D721Med (cell line): ENCODE measurements at regions not wholly inside any gene's neighbourhood (a gene's known extent, or its start where the extent isn't known, plus 50 kb on each side); places are given as distances from the start of the nearest gene placed in this dataset.

Source experiments
- DNase-seq: peaks from one replicate; pipeline ENCODE4 v3.0.0; 2011; ENCODE audit warnings: low spot score; ENCODE audit not compliant: insufficient read length
- FAIRE-seq: peaks from 2 replicates; lab custom pipeline; 2011; peaks lifted over from hg19 to GRCh38; lab: Jason Lieb, UNC
- TF ChIP-seq, protein P1 (sequence below): IDR thresholded peaks from 2 replicates; pipeline ENCODE4 v1.5.1; 2012; ENCODE audit warnings: mild to moderate bottlenecking, control low read depth; ENCODE audit not compliant: insufficient read depth; ENCODE audit errors: missing control alignments

DNA sequence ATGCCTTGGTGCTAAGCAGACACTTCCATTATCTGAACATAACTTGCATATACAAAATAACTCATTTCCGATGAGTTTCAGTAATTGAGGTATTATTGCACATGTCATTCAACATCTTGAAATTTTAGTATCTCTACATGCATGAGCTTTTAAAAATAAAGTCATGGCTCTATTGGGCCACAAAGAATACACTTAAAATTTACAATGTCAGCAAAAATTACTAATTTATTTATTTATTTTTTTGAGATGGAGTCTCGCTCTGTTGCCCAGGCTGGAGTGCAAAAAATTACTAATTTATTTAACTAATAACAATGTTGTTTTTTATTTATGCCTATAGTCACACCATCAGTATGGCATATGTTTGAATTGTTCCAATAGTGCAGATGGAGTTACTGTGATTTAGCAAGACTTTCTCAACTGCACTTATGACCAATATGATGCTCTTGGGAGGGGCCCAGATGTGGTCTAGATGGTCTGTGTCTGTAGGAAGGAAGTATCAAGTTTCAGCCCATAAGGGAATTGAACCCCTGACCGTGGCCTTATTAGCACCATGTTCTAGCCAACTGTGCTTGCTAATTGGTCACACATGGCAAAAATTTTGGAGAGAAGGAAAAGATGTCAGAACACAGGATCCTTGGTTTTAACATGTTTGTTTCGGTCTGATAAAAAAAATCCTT lies 370.7 kb upstream of the TSHZ2 start:
- DNase-seq, result no peak
- TF ChIP-seq, protein P1, sequence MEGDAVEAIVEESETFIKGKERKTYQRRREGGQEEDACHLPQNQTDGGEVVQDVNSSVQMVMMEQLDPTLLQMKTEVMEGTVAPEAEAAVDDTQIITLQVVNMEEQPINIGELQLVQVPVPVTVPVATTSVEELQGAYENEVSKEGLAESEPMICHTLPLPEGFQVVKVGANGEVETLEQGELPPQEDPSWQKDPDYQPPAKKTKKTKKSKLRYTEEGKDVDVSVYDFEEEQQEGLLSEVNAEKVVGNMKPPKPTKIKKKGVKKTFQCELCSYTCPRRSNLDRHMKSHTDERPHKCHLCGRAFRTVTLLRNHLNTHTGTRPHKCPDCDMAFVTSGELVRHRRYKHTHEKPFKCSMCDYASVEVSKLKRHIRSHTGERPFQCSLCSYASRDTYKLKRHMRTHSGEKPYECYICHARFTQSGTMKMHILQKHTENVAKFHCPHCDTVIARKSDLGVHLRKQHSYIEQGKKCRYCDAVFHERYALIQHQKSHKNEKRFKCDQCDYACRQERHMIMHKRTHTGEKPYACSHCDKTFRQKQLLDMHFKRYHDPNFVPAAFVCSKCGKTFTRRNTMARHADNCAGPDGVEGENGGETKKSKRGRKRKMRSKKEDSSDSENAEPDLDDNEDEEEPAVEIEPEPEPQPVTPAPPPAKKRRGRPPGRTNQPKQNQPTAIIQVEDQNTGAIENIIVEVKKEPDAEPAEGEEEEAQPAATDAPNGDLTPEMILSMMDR, result no peak
- no peak for FAIRE-seq

DNA sequence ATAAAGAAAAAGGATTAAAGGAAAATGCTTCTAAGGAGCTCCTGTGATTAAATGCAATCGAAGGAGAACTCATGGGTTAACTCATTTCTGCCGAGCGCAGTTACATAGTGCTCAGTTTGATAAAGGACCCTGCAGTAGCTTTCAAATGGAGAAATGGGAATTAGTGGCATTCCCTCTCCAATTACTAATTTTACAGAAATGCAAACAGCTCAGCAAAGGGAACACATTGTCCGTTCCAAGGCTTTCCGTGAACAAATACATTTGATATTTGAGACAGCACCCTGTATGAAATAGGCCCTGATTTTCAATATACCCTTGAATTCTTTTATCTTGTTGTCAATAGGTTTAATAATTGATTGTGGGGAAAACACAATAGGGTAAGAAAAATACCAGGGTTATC lies 375.9 kb upstream of the TSHZ2 start:
- DNase-seq, result no peak
- no peak for FAIRE-seq
- TF ChIP-seq, protein P1, result no peak

DNA sequence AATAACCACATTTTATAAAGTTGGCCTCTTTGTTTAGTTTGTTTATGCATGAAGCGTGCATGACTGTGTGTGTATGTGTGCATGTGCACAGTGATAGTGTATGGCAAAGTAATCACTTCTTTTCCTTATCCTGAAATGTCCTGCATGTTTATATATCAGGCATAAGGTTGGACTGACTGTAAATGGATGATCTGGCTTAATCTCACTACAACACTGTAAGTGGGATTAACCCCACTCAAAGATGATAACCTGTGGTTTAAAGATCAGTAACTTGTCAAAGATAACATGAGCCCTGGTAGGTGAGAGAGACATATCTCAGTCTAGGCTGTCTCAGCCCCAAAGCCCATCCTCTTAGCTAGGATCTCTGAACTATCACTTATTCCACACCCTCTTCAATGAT lies 376.6 kb upstream of the TSHZ2 start:
- TF ChIP-seq, protein P1, result no peak
- DNase-seq, result no peak
- no peak for FAIRE-seq

DNA sequence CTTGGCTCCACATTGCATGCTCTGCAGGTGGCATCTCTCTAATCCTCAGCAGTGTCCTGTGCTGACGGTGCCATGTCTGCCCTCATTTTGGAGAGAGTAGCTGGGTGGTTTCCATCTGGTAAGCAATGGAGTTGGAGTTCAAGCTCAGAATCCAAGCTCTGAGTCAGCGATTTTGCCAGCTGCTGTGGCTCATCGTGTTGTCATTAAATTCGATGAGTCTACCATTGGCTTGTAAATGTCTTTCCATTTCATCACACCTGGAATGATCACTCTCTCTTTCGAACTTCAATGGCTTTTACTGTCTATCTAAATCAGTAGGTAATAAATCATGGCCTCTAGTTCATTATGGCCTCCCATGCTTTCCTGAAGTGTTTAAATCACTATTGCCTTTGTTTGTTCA lies 378.5 kb upstream of the TSHZ2 start:
- no peak for FAIRE-seq
- TF ChIP-seq, protein P1, result no peak
- DNase-seq, result no peak

DNA sequence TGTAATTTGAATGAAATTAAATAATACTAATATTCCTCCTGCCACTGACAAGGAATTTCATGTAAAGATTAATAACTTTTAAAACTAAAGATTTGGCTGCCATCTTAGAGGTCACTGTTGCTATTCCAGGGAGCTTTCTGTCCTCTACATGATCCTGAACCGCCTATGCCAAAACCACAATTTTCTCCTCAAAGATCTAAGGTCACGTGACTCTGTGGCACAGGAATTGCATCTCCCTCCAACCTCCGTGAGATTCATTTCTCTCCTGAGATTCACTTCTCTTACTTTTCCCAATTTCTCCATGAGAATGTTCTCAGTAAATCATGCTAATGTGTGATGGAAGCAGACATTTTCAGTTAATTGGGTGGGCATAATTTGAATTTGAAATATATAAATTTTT lies 379.6 kb upstream of the TSHZ2 start:
- no peak for FAIRE-seq
- DNase-seq, result no peak
- TF ChIP-seq, protein P1, result no peak

- TF ChIP-seq, protein P1, result no peak
- DNase-seq, result no peak
- no peak for FAIRE-seq
Observed at GRCh38 chr20:52590100-52590499, 382.1 kb upstream of the TSHZ2 start.

DNA sequence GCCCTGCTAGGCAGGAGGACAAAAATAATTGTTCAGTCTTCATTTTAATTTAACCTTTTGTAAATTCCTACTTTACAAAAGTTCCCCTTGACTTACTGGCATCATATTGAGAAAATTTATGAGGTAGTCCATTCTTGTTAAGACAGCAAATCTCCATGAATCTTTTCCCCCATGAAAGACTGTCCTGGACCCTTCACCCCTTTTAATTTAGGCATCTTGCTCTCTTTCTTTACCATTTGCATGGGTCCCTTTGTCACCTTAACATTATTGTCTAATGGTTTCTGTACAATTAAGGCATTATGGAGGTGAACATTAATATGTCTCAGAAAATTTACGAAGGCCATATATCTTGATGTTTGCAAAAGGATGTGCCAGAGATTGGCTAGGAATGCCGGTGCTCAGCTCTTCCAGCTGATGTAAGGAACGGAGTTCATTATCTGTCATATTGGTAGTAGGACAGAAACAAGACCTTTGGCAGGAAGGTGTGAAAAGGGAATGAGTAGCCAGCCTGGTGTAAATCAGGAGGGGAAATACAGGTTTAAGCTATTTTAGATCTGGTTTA lies 382.8 kb upstream of the TSHZ2 start:
- no peak for FAIRE-seq
- TF ChIP-seq, protein P1, result no peak
- no peak for DNase-seq
